ENCODE measurements at regions not wholly inside any gene's neighbourhood (a gene's known extent, or its start where the extent isn't known, plus 50 kb on each side); places are given as distances from the start of the nearest gene placed in this dataset.

- no peaks in the 10 kb centered on the region for H3K36me3 ChIP-seq
- H3K27me3 ChIP-seq: no peaks in the 10 kb centered on the region
- intact Hi-C loops (cut with DNase I): no loop called here
- DNase-seq: no peak
- 65 to 78% (median 66%) methylated on average over 10 to 11 of the region's 11 CpGs for WGBS, 3 donors
- TF ChIP-seq EP300 (IDR thresholded peaks at IDR 0.05) (no peak), CTCF (IDR thresholded peaks at IDR 0.05) (no peak), POLR2A (IDR thresholded peaks at IDR 0.05) (no peak)
- no peaks in the 10 kb centered on the region for H3K4me1 ChIP-seq (ENCODE audit: insufficient read depth)
- no peak overlapping the region for H3K4me3 ChIP-seq
- no peaks in the 10 kb centered on the region for H3K9me3 ChIP-seq
- H3K27ac ChIP-seq: no peak overlapping the region
These were observed 69.4 kb upstream of the ALX4 start for GRCh38 chr11:44379141-44380008.

- no peak for TF ChIP-seq EP300 (IDR thresholded peaks at IDR 0.05)
- no peak for TF ChIP-seq POLR2A (IDR thresholded peaks at IDR 0.05)
- TF ChIP-seq CTCF (IDR thresholded peaks at IDR 0.05): no peak
- Histone ChIP-seq H3K27ac (no peak overlapping the region), H3K9me3 (no peaks in the 10 kb centered on the region), H3K4me1 (ENCODE audit: insufficient read depth) (no peaks in the 10 kb centered on the region), H3K27me3 (no peaks in the 10 kb centered on the region), H3K36me3 (no peaks in the 10 kb centered on the region), H3K4me3 (no peak overlapping the region)
- no peak for DNase-seq
- 85 to 94% (median 93%) methylated on average over 3 of the region's 3 CpGs for WGBS, 3 donors
- intact Hi-C loops (cut with DNase I): no loop called here
These were observed 70.0 kb upstream of the ALX4 start for GRCh38 chr11:44380009-44380313.

GRCh38 chr11:44380820-44381219 is 70.9 kb upstream of the ALX4 start:
- no peak overlapping the region for H3K27ac ChIP-seq
- TF ChIP-seq POLR2A (IDR thresholded peaks at IDR 0.05) (no peak), CTCF (IDR thresholded peaks at IDR 0.05) (no peak), EP300 (IDR thresholded peaks at IDR 0.05) (no peak)
- intact Hi-C loops (cut with DNase I): no loop called here
- no peak overlapping the region for H3K4me3 ChIP-seq
- no peaks in the 10 kb centered on the region for H3K9me3 ChIP-seq
- no peaks in the 10 kb centered on the region for H3K36me3 ChIP-seq
- no peaks in the 10 kb centered on the region for H3K4me1 ChIP-seq (ENCODE audit: insufficient read depth)
- DNase-seq: no peak
- 75 to 81% (median 77%) methylated on average over 7 of the region's 7 CpGs for WGBS, 3 donors
- H3K27me3 ChIP-seq: no peaks in the 10 kb centered on the region

GRCh38 chr11:44381261-44381660 is 71.3 kb upstream of the ALX4 start:
- Histone ChIP-seq H3K4me1 (ENCODE audit: insufficient read depth) (no peaks in the 10 kb centered on the region), H3K9me3 (no peaks in the 10 kb centered on the region), H3K4me3 (no peak overlapping the region), H3K36me3 (no peaks in the 10 kb centered on the region), H3K27ac (no peak overlapping the region), H3K27me3 (no peaks in the 10 kb centered on the region)
- intact Hi-C loops (cut with DNase I): no loop called here
- DNase-seq: no peak
- 78 to 85% (median 84%) methylated on average over 6 of the region's 6 CpGs for WGBS, 3 donors
- no peak for TF ChIP-seq EP300 (IDR thresholded peaks at IDR 0.05)
- TF ChIP-seq CTCF (IDR thresholded peaks at IDR 0.05): no peak
- no peak for TF ChIP-seq POLR2A (IDR thresholded peaks at IDR 0.05)

Measured in ovary (tissue), 7 donors.